GM12891 (cell line): ENCODE measurements at regions not wholly inside any gene's neighbourhood (a gene's known extent, or its start where the extent isn't known, plus 50 kb on each side); places are given as distances from the start of the nearest gene placed in this dataset.

Source experiments
- POLR2A ChIP-seq: IDR thresholded peaks from 2 replicates; pipeline ENCODE4 v1.6.1; 2011; ENCODE audit warnings: low read depth, low read length, control low read depth
- POLR2AphosphoS5 ChIP-seq: IDR thresholded peaks from 2 replicates; pipeline ENCODE4 v1.6.1; 2011; ENCODE audit warnings: low read depth, low read length, control low read depth
- SPI1 ChIP-seq: IDR thresholded peaks from 2 replicates; pipeline ENCODE4 v1.6.1; 2011; ENCODE audit warnings: low read depth, low read length, control low read depth

DNA sequence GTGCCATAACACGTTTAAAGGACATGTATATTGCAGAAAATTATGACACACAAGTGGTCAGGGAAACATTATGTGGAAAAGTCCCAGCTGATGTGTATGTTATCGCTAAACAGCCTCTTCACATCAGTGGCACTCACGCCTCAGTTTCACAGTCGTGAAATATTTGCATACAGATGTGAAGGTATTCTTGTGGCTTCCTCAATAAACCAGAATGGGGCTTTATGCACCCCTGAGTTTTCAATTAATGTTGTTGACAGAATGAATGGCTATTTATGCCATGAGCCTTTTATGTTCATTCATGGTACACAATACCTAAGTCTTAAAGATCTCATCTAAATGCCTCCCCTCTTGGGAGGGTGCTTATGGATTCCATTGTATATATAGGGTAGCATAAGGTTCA lies 202.1 kb upstream of the ADGRL2 start:
- TF ChIP-seq POLR2AphosphoS5 (no peak), SPI1 (no peak), POLR2A (no peak)
